OCI-LY7 (cell line): ENCODE measurements at regions not wholly inside any gene's neighbourhood (a gene's known extent, or its start where the extent isn't known, plus 50 kb on each side); places are given as distances from the start of the nearest gene placed in this dataset.
"Not testable (repeated sequence)": the region's sequence is repeated elsewhere in the genome, so short reads cannot be mapped to it uniquely, and the experiment has no call there.

ENCODE experiments used
- CTCF ChIP-seq: fragments of 200-600 bp; sonication (generic); conservative IDR thresholded peaks from 2 replicates; pipeline ENCODE4 v1.5.1; 2014; ENCODE audit warnings: mild to moderate bottlenecking, antibody characterized with exemption, low read length, moderate library complexity, mixed read lengths
- EZH2phosphoT487 ChIP-seq: fragments of 200-600 bp; sonication (generic); IDR thresholded peaks from 2 replicates; pipeline ENCODE4 v1.6.1; 2018; ENCODE audit warnings: low read depth, borderline replicate concordance, mild to moderate bottlenecking, mixed run types, antibody characterized with exemption, low read length, moderate library complexity, mixed read lengths

- not testable (repeated sequence) for TF ChIP-seq CTCF, EZH2phosphoT487
Observed at GRCh38 chr21:6466081-6466698, 4055.2 kb upstream of the TPTE start.
